Left colon (tissue), 2 donors: ENCODE measurements at regions not wholly inside any gene's neighbourhood (a gene's known extent, or its start where the extent isn't known, plus 50 kb on each side); places are given as distances from the start of the nearest gene placed in this dataset.
"Not testable (repeated sequence)": the region's sequence is repeated elsewhere in the genome, so short reads cannot be mapped to it uniquely, and the experiment has no call there.

Source experiments
- ATAC-seq: fragments of 200-7000 bp; cut with Tn5 transposase; one replicate; pipeline ENCODE4 v1.9.1; 2020; ENCODE audit warnings: mild to moderate bottlenecking, moderate library complexity
- DNase-seq, 2 donors: peaks; one replicate each; pipeline ENCODE4 v3.0.0-alpha.2; 2020
- intact Hi-C, 2 donors: fragments of 100-400 bp; cut with DNase I in 1 of 2; cut with micrococcal nuclease in 1 of 2; formaldehyde crosslinking; loops; one replicate each; pipeline versions ENCODE4 v1.11.2 to v1.14.0; 2022; cut with DNase I, micrococcal nuclease
- donor health status: DM: no; HTN: no; CAD: no.
- donor health status: DM: yes; HTN: yes; CAD: no.

DNA sequence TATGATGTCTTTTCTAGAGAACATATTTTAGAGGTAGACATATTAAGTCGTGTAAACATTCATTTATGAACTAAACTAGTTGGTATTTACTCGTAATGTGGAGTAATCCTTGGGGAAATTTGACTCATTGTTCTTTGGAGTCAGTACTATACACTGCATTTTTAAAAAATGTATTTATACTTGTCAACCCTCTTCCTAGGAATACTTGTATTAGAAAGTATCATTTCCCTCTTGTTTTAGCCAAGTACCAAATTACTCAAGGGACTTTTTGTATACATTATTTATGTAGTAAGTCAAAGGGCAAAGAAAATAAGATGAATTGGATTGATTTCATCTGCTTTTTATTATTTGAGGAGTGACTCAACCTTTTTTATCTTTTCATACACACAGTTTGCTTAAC is 248.1 kb upstream of the IZUMO3 start:
- DNase-seq (no peak), ATAC-seq (no peak)
- intact Hi-C loops, result no loop called here

GRCh38 chr9:24776226-24776625 is 230.5 kb upstream of the IZUMO3 start:
- DNase-seq, result no peak
- intact Hi-C loops, result no loop called here
- no peak for ATAC-seq

DNA sequence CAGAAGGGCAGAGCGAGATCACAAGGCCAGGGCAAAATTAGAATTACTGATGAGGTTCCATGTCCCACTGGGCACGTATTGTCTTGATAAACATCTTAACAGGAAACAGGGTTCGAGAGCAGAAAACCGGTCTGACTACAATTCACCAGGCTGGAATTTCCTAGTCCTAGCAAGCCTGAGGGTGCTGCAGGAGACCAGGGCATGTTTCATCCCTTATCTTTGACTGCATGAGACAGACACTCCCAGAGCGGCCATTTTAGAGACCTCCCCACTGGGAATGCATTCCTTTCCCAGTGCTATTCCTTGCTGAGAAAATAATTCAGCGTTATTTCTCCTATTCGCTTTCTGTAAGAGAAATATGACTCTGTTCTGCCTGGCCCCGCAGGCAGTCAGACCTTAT is 228.5 kb upstream of the IZUMO3 start:
- intact Hi-C loops, DNase-seq, ATAC-seq: not testable (repeated sequence)

- intact Hi-C loops, result no loop called here
- no peak for DNase-seq
Measured at GRCh38 chr9:24766081-24766480, 220.4 kb upstream of the IZUMO3 start.

DNA sequence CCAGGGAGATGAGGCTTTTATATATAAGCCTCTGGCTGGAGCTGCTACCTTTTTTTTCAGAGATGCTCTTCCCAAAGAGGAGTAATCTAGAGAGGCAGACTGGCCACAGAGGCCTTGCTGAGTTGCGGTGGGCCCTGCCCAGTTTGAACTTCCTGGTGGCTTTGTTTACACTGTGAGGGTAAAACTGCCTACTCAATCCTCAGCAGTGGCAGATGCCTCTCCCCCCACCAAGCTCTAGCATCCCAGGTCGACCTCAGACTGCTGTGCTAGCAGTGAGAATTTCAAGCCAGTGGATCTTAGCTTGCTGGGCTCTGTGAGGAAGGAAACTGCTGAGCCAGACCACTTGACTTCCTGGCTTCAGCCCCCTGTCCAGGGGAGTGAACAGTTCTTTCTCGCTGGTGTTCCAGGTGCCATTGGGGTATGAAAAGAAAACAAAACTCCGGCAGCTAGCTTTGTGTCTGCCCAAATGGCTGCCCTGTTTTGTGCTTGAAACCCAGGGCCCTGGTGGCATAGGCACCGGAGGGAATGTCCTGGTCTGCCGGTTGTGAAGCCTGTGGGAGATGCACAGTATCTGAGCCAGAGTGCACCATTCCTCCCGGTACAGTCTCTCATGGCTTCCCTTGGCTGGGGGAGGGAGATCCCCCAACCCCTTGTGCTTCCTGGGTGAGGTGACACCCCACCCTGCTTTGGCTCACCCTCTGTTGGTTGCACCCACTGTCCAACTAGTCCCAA is 219.5 kb upstream of the IZUMO3 start:
- ATAC-seq (no peak), DNase-seq (no peak)
- intact Hi-C loops, result no loop called here

More at GRCh38 chr9:24766081-24766480, 220.4 kb upstream of the IZUMO3 start:
- ATAC-seq, result no peak

DNA sequence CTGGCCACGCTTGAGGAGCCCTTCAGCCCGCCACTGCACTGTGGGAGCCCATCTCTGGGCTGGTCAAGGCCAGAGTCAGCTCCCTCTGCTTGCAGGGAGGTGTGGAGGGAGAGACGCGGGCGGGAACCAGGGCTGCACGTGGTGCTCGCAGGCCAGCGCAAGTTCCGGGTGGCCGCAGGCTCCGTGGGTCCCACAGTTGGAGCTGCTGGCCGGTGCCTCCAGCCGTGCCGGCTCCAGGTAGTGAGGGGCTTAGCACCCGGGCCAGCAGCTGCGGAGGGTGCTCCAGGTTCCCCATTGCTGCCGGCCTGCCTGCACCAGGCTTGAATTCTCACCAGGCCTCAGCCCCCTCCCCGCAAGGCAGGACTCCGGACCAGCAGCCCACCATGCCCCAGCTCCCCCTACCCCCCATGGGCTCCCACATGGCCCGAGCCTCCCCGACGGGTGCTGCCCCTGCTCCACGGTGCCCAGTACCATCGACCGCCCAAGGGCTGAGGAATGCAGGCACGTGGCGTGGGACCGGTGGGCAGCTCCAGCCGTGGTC is 192.8 kb upstream of the IZUMO3 start:
- DNase-seq (no peak), ATAC-seq (no peak)
- intact Hi-C loops, result no loop called here

DNA sequence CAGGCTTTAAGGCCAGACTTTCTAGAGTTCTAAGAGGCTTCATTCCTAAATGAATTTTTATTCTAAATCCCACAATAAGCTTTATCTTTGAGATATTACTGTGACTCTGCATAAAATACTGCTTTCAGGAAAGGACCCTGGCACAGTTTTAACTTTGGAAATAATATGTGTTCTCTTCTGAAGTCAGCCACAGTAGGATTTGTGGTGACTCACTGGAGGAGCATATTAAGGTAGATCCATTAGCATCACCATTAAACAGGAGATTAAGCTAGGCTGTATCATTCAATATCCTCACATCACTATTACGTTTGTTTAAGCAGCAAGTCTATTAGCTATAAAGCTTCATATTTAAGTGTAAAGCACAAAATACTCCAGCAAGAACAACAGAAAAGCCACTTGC is 186.1 kb upstream of the IZUMO3 start:
- no peak for ATAC-seq
- DNase-seq, result no peak
- intact Hi-C loops, result no loop called here

GRCh38 chr9:24721621-24722020 is 175.9 kb upstream of the IZUMO3 start:
- intact Hi-C loops, result no loop called here
- DNase-seq (no peak), ATAC-seq (no peak)

- ATAC-seq (no peak), DNase-seq (no peak)
- intact Hi-C loops, result no loop called here
Measured at GRCh38 chr9:24712206-24712605, 166.5 kb upstream of the IZUMO3 start.

DNA sequence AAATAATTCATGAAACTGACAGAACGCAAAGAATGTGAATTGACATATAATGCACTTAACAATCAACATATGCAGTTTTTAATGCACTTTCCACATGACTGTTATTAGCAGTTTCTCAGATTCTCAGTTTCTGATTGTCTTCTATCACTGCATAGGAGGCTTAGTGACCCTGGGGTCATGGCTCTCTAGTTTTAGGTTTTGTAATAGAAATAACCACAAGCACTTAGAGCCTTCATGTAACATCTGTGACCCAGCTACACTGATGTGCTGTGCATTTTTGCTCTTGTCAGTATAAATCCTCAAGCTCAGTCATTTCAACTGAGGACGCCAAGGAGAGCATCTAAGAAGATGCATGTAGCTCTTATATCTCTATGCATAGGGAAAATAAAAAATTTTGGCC is 163.1 kb upstream of the IZUMO3 start:
- ATAC-seq (no peak), DNase-seq (no peak)
- intact Hi-C loops, result no loop called here

DNA sequence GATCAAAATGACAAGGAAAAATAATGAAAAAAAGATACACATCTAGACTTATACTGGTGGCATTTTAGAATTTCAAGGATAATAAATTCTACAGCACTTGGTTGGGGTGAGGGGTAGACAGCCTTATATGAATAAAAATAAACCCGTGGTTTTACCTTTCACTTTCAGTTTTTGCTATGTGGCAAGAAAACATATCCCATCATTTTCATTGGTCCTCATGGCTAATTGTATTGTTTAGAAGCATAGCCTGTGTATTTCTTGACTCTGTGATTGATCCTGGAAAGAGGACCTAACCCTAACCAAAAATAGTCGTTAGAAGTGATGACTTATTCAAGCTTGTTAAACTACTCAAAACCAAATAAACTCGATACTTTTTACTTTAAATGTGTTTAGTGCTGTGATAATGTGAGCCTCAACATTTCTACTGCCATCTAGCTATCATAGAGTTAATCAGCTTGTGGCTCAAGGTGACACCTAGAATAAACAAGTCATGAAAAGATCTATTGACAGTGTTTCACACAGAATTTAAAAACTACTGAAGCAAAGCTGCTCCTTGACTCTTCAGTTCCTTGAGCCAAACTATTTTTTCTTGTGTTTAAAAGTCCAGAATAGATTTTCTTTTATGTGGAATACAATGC is 153.3 kb upstream of the IZUMO3 start:
- intact Hi-C loops, result no loop called here
- DNase-seq (no peak), ATAC-seq (no peak)

DNA sequence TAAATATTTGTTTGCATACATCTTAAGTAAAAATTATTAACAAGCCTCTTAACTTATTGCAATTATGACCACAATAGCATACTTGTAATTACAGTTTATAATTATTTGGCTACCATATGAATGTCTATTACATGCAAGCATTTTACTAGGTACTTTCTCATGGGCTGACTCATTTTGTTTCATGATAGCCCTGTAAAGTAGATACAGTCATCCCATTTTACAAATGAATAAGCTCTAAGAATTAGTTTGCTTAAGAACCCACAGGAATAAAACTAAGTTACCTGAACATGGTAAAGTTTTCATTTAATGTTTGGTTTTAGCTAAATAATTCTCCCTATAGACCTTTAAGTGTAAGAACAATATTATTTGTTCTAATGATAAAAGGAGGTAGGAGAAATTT is 126.6 kb upstream of the IZUMO3 start:
- ATAC-seq (no peak), DNase-seq (no peak)
- intact Hi-C loops, result no loop called here

DNA sequence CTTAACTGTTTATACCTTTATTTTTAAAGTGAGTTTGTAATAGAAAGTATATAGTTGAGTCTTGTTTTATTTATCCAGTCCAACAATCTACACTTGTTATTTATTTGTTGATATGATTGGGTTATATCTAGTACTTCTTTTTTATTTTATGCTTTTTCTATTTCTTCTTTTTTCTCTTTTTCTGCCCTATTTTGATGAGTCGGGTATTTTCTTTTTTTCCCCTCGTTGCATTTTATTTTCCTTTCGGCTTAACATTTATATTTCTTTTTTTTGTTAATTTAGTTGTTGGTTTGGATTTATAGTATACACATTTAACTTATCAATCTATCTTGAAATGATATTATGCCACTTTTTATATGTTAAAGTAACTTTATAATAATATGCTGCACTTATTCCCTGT is 111.7 kb upstream of the IZUMO3 start:
- DNase-seq (no peak), ATAC-seq (no peak)
- intact Hi-C loops, result no loop called here

DNA sequence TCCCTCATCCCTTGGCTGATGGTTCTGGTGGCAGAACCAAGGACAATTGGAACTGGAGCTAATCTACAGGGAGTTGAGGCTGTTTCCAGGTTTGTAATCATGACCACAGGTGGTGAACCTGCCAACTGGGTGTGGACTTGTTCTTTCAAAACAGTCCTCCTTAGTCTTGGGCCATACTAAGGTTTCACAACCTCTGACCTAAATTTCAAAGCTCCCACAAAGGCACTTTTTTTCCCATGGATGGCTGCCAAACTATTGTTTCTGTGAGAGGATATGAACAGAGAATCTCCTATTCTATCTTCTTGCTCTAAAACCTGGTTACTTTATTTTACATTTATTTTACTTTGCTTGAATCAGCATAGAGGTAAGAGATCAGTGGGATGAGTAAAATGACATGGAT is 106.5 kb upstream of the IZUMO3 start:
- ATAC-seq, result no peak
- no peak for DNase-seq
- intact Hi-C loops, result no loop called here

DNA sequence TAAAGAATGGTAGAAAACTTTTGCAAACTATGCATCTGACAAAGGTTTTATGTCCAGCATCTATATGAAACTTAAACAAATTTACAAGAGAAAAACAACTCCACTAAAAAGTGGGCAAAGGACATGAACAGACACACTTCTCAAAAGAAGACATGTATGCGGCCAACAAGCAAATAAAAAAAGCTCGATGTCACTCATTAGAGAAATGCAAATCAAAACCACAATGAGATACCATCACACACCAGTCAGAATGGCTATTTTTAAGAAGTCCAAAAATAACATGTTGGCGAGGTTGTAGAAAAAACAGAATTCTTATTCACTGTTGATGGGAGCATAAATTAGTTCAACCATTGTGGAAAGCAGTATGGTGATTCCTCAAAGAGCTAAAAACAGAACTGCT is 83.1 kb upstream of the IZUMO3 start:
- DNase-seq, intact Hi-C loops, ATAC-seq: not testable (repeated sequence)

DNA sequence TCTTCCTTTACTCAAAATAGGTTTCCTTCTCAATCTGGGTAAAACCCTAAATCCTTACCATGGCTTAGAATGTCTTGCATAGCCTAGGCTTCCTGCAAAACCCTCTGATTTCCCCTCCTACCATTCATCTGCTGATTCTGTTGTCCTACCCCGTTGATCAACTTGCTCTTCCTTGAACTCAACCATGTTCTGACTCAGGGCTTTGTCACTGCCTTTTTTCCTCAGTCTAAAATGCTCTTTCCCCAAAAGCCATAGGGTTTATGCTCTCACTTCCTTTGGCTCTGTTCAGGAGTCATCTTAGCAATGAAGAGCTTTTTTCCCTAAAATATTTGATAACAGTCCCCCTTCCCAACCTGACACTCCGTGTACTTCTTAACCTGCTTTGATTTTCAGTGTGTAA is 79.4 kb upstream of the IZUMO3 start:
- no peak for ATAC-seq
- intact Hi-C loops, result no loop called here

GRCh38 chr9:24624481-24624880 is 78.8 kb upstream of the IZUMO3 start:
- ATAC-seq (no peak), DNase-seq (no peak)
- intact Hi-C loops, result no loop called here

More for the DNA sequence above, 79.4 kb upstream of the IZUMO3 start:
- no peak for DNase-seq

GRCh38 chr9:24620741-24621140 is 75.0 kb upstream of the IZUMO3 start:
- DNase-seq (no peak), ATAC-seq (no peak)
- intact Hi-C loops, result no loop called here

GRCh38 chr9:24616863-24617262 is 71.2 kb upstream of the IZUMO3 start:
- DNase-seq (no peak), ATAC-seq (peak; percentile 58)
- intact Hi-C loops, result no loop called here

DNA sequence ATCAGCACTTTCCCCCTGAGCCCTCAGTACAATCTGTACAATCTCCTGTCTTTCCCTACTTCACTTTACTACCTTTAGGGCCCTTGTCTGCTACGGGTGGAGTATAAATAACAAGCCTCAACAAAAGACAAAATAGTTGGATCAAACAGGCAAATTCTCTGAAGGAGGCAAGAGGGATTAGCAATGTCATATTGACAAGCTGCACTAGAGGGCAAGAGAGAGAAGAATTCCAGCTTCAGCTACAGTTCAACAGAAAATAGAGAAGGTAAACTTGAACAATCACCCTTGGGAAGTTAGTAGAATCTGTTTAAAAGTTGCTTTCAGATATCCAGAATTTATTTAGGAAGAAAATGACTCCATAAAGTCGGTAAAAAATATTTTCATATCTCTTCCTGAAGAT is 68.4 kb upstream of the IZUMO3 start:
- intact Hi-C loops, result no loop called here
- DNase-seq (no peak), ATAC-seq (no peak)

- no peak for DNase-seq
- no peak for ATAC-seq
- intact Hi-C loops, result no loop called here
Measured at GRCh38 chr9:24608599-24608998, 62.9 kb upstream of the IZUMO3 start.
